BE2C (cell line): ENCODE measurements at regions not wholly inside any gene's neighbourhood (a gene's known extent, or its start where the extent isn't known, plus 50 kb on each side); places are given as distances from the start of the nearest gene placed in this dataset.

Experiments
- DNase-seq: peaks from one replicate; pipeline ENCODE4 v3.0.0-alpha.2; 2020
- H3K27me3 ChIP-seq: fragments of 250-450 bp; sonication (Bioruptor Pico); 2 replicates; pipeline ENCODE4 v1.5.1; 2020; ENCODE audit warnings: mild to moderate bottlenecking
- H3K36me3 ChIP-seq: fragments of 250-450 bp; sonication (Bioruptor Pico); 2 replicates; pipeline ENCODE4 v1.5.1; 2020; ENCODE audit warnings: mild to moderate bottlenecking
- H3K4me1 ChIP-seq: fragments of 250-450 bp; sonication (Bioruptor Pico); 2 replicates; pipeline ENCODE4 v1.5.1; 2020
- H3K4me3 ChIP-seq: 2 replicates; pipeline ENCODE4 v1.5.1; 2011; ENCODE audit warnings: low read depth, low read length
- H3K9me3 ChIP-seq: fragments of 250-450 bp; sonication (Bioruptor Pico); 2 replicates; pipeline ENCODE4 v1.5.1; 2020
- CTCF ChIP-seq: IDR thresholded peaks from 2 replicates; pipeline ENCODE4 v1.5.1; 2012; ENCODE audit warnings: mild to moderate bottlenecking, low read depth, low read length

- no peak for DNase-seq
- H3K9me3 ChIP-seq, result no peaks in the 10 kb centered on the region
- TF ChIP-seq CTCF, result no peak
Observed at GRCh38 chr11:86179646-86180064, 64.9 kb upstream of the EED start.

GRCh38 chr11:86177302-86177701 lies 67.3 kb upstream of the EED start:
- DNase-seq, result no peak
- no peak for TF ChIP-seq CTCF
- no peaks in the 10 kb centered on the region for H3K36me3 ChIP-seq

More at GRCh38 chr11:86179646-86180064, 64.9 kb upstream of the EED start:
- no peaks in the 10 kb centered on the region for H3K27me3 ChIP-seq
- H3K4me1 ChIP-seq, result no peaks in the 10 kb centered on the region; the same call in 1 of the 2 replicates
- H3K4me3 ChIP-seq, result no peak overlapping the region
- H3K36me3 ChIP-seq, result no peaks in the 10 kb centered on the region

GRCh38 chr11:86176165-86176884 lies 68.2 kb upstream of the EED start:
- Histone ChIP-seq H3K36me3 (no peaks in the 10 kb centered on the region), H3K4me3 (no peak overlapping the region), H3K9me3 (no peaks in the 10 kb centered on the region), H3K27me3 (no peaks in the 10 kb centered on the region), H3K4me1 (peaks cover 9% of the 10 kb centered on the region)
- no peak for TF ChIP-seq CTCF
- no peak for DNase-seq

More at GRCh38 chr11:86177302-86177701, 67.3 kb upstream of the EED start:
- no peak overlapping the region for H3K4me3 ChIP-seq
- no peaks in the 10 kb centered on the region for H3K9me3 ChIP-seq
- peaks cover 9% of the 10 kb centered on the region for H3K4me1 ChIP-seq
- no peaks in the 10 kb centered on the region for H3K27me3 ChIP-seq

GRCh38 chr11:86175626-86176025 lies 68.9 kb upstream of the EED start:
- Histone ChIP-seq H3K4me1 (peaks cover 9% of the 10 kb centered on the region), H3K27me3 (no peaks in the 10 kb centered on the region), H3K9me3 (no peaks in the 10 kb centered on the region), H3K36me3 (no peaks in the 10 kb centered on the region), H3K4me3 (no peak overlapping the region)
- no peak for TF ChIP-seq CTCF
- no peak for DNase-seq

GRCh38 chr11:86175191-86175590 lies 69.4 kb upstream of the EED start:
- no peak for TF ChIP-seq CTCF
- Histone ChIP-seq H3K4me3 (no peak overlapping the region), H3K4me1 (peaks cover 9% of the 10 kb centered on the region), H3K9me3 (no peaks in the 10 kb centered on the region), H3K36me3 (no peaks in the 10 kb centered on the region), H3K27me3 (no peaks in the 10 kb centered on the region)
- no peak for DNase-seq
